SK-N-MC (cell line): ENCODE measurements at regions not wholly inside any gene's neighbourhood (a gene's known extent, or its start where the extent isn't known, plus 50 kb on each side); places are given as distances from the start of the nearest gene placed in this dataset.

Experiments
- EZH2 ChIP-seq: fragments of 200-600 bp; sonication (generic); IDR thresholded peaks from one replicate; pipeline ENCODE4 v1.6.1; 2017; ENCODE audit warnings: antibody characterized with exemption
- FOXP2 ChIP-seq: optimal IDR thresholded peaks from 2 replicates; pipeline ENCODE3; 2011; ENCODE audit warnings: mild to moderate bottlenecking, moderate library complexity; ENCODE audit not compliant: insufficient read depth; ENCODE audit errors: extremely low read length, control extremely low read depth
- POLR2AphosphoS5 ChIP-seq: IDR thresholded peaks from 2 replicates; pipeline ENCODE4 v1.6.1; 2012; ENCODE audit warnings: mild to moderate bottlenecking, low read depth, low read length, borderline replicate concordance

DNA sequence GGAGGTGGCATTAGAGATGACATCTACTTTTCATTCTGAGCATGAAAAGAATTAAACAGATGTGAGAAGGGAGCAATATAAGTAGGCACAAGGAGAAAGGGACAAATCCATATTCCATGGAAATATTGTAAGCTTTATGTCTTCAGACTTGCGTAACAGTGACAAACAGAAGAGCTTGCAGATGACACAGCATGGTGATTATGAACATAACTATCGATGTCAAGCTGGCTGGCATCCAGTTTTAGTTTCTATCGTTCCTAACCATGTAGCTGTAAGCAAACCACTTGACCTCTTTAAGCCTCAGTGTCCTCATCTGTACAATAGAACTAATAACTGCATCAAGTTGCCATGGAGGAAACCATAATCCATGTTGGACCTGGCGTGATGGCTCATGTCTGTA is 246.7 kb upstream of the ADRA1B start:
- TF ChIP-seq EZH2 (no peak), POLR2AphosphoS5 (no peak), FOXP2 (no peak)
